ENCODE measurements at regions not wholly inside any gene's neighbourhood (a gene's known extent, or its start where the extent isn't known, plus 50 kb on each side); places are given as distances from the start of the nearest gene placed in this dataset.
A peak's percentile ranks its signal among the peaks of the same experiment; 100 is the strongest.
"Not testable (repeated sequence)": the region's sequence is repeated elsewhere in the genome, so short reads cannot be mapped to it uniquely, and the experiment has no call there.

DNA sequence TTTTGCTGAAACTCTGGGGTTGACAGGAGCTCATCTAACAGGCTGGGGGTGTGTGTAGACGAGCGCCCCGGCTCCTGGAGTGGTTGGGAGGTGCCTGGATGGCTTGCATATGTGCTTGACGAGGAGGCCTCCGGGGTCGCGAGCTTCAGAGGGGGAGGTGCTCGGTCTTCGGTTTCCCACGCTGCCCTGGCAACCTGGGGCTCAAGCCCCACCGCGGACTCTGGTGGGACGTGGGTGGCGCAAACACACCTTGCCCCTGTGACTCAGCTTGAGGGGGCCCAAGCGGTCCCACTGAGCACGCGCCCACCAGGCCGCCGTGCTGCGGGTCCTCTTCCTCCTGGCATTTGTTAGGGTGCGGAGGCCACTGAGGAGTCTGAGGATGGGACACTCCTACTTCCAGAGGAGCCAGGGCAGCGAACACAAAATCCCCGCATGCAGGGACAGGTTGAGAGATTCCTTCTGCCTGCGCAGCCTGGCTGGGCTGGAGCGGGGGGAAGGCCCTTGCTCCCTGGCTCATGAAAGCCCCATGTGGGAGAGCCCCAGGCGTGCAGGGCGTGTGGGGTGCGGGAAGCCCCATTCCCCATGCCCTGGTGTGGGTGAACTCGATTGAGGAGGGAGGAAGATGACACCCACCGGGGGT is 357.3 kb upstream of the DEFB115 start:
- H3K4me3 ChIP-seq (ENCODE audit: low read length); H3K27me3 ChIP-seq (ENCODE audit: low read length); H3K4me2 ChIP-seq (ENCODE audit: low read length); DNase-seq; H3K9me3 ChIP-seq (ENCODE audit: low read length); H3F3A ChIP-seq (ENCODE audit: low read length, unreplicated experiment); H4K20me1 ChIP-seq (ENCODE audit: low read length); H3K27ac ChIP-seq (ENCODE audit: low read length); H3K9me2 ChIP-seq (replicated peaks; ENCODE audit: low read length); intact Hi-C loops (cut with micrococcal nuclease); H3K79me2 ChIP-seq (ENCODE audit: low read length); BruUV-seq (replicated peaks); H3K36me3 ChIP-seq (ENCODE audit: low read depth, low read length); H2AFZ ChIP-seq (ENCODE audit: low read length); H3K9ac ChIP-seq (ENCODE audit: low read length); ATAC-seq; H3K4me1 ChIP-seq (ENCODE audit: insufficient read depth, low read length): not testable (repeated sequence)
- CTCF ChIA-PET, result interaction anchor here (0.5 kb wide), 1 partner anchor 1451 kb away, joined by 3 read pairs; no protein-coding TSS in a partner anchor
- POLR2A ChIA-PET (ENCODE audit: unreplicated experiment), result interaction anchor here (0.6 kb wide), 1 partner anchor 1451 kb away, joined by 3 read pairs; no protein-coding TSS in a partner anchor

DNA sequence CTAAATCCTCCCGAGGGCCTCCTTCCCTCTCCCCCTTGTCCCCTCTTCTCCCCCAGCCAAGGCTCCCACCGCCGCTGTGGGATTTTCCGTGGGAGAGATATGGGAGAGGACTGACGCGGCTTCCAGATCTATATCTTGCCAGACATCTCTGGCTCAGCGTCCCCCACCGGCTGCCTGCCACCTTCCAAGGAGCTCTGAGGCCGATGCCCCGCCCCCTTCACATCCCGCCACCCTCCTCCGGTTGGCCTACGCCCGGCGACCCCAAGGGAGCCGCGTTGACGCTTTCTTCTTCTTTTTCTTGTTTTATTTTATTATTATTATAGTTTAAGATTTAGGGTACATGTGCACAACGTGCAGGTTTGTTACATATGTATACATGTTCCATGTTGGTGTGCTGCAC is 352.2 kb upstream of the DEFB115 start:
- H3K79me2 ChIP-seq (ENCODE audit: low read length); H2AFZ ChIP-seq (ENCODE audit: low read length); CTCF ChIA-PET; H4K20me1 ChIP-seq (ENCODE audit: low read length); POLR2A ChIA-PET (ENCODE audit: unreplicated experiment); H3K36me3 ChIP-seq (ENCODE audit: low read depth, low read length); H3F3A ChIP-seq (ENCODE audit: low read length, unreplicated experiment); DNase-seq; intact Hi-C loops (cut with micrococcal nuclease); H3K9me3 ChIP-seq (ENCODE audit: low read length); ATAC-seq; H3K9ac ChIP-seq (ENCODE audit: low read length); BruUV-seq (replicated peaks); H3K27me3 ChIP-seq (ENCODE audit: low read length); H3K9me2 ChIP-seq (replicated peaks; ENCODE audit: low read length); H3K27ac ChIP-seq (ENCODE audit: low read length); H3K4me3 ChIP-seq (ENCODE audit: low read length); H3K4me2 ChIP-seq (ENCODE audit: low read length); H3K4me1 ChIP-seq (ENCODE audit: insufficient read depth, low read length): not testable (repeated sequence)

GRCh38 chr20:30910937-30911725 is 346.3 kb upstream of the DEFB115 start:
- Histone ChIP-seq H3K27ac (ENCODE audit: low read length) (no peak overlapping the region), H4K20me1 (ENCODE audit: low read length) (no peaks in the 10 kb centered on the region), H2AFZ (ENCODE audit: low read length) (no peak overlapping the region), H3K27me3 (ENCODE audit: low read length) (no peaks in the 10 kb centered on the region), H3K9me2 (replicated peaks; ENCODE audit: low read length) (no peaks in the 10 kb centered on the region), H3K9ac (ENCODE audit: low read length) (no peak overlapping the region), H3K79me2 (ENCODE audit: low read length) (no peaks in the 10 kb centered on the region), H3K9me3 (ENCODE audit: low read length) (no peaks in the 10 kb centered on the region), H3K36me3 (ENCODE audit: low read depth, low read length) (no peaks in the 10 kb centered on the region), H3K4me1 (ENCODE audit: insufficient read depth, low read length) (no peaks in the 10 kb centered on the region), H3K4me3 (ENCODE audit: low read length) (no peak overlapping the region), H3K4me2 (ENCODE audit: low read length) (no peak overlapping the region), H3F3A (ENCODE audit: low read length, unreplicated experiment) (no peaks in the 10 kb centered on the region)
- CTCF ChIA-PET, result no interaction called here
- no TSS peak for BruUV-seq (replicated peaks)
- intact Hi-C loops (cut with micrococcal nuclease), result no loop called here
- TF ChIP-seq EZH2 (IDR thresholded peaks at IDR 0.05; ENCODE audit: low read length, unreplicated experiment) (no peak), EZH2phosphoT487 (IDR thresholded peaks at IDR 0.05; ENCODE audit: borderline replicate concordance, low read length) (no peak)
- TF ChIP-seq, protein P1, sequence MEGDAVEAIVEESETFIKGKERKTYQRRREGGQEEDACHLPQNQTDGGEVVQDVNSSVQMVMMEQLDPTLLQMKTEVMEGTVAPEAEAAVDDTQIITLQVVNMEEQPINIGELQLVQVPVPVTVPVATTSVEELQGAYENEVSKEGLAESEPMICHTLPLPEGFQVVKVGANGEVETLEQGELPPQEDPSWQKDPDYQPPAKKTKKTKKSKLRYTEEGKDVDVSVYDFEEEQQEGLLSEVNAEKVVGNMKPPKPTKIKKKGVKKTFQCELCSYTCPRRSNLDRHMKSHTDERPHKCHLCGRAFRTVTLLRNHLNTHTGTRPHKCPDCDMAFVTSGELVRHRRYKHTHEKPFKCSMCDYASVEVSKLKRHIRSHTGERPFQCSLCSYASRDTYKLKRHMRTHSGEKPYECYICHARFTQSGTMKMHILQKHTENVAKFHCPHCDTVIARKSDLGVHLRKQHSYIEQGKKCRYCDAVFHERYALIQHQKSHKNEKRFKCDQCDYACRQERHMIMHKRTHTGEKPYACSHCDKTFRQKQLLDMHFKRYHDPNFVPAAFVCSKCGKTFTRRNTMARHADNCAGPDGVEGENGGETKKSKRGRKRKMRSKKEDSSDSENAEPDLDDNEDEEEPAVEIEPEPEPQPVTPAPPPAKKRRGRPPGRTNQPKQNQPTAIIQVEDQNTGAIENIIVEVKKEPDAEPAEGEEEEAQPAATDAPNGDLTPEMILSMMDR (conservative IDR thresholded peaks at IDR 0.05; ENCODE audit: low read depth, low read length), result no peak
- POLR2A ChIA-PET (ENCODE audit: unreplicated experiment), result no interaction called here
- DNase-seq, result no peak
- ATAC-seq, result peak; percentile 18; the same call in 1 of the 2 replicates

DNA sequence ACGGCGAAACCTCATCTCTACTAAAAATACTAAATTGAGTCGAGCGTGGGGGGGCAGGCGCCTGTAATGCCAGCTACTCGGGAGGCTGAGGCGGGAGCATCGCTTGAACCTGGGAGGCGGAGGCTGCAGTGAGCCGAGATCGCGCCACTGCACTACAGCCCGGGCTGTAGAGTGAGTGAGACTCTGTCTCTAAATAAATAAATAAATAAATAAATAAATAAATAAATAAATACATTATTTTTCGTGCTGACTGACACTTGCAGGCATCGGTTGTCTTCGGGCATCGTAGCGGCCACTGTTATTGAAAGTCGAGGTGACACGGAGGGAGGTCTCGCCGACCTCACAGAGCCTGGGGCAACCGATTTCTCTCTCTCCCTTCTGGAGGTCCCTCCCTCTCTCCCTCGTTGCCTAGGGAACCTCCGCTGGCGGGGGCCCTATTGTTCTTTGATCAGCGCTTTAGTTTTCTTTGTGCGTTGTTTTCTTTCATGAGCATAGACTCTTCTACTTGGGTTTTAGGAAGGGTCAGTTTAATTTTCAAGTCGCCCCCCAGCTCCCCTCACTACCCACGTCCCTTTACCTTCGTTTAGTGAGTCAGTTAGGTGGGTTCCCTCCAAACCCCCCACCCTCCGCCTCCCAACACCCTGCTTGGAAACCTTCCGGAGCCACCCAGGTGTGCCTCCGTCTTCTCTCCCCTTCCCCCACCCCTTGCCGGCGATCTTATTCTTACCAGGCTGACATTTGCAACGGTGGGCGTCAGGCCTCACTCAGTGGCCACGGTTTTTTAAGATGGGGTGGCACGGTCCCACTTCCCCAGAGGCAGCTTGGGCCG is 345.4 kb upstream of the DEFB115 start:
- BruUV-seq (replicated peaks); DNase-seq; H3K9ac ChIP-seq (ENCODE audit: low read length); CTCF ChIA-PET; H3K79me2 ChIP-seq (ENCODE audit: low read length); intact Hi-C loops (cut with micrococcal nuclease); H3K4me3 ChIP-seq (ENCODE audit: low read length); H3F3A ChIP-seq (ENCODE audit: low read length, unreplicated experiment); ATAC-seq; H3K9me2 ChIP-seq (replicated peaks; ENCODE audit: low read length); H2AFZ ChIP-seq (ENCODE audit: low read length); H3K36me3 ChIP-seq (ENCODE audit: low read depth, low read length); POLR2A ChIA-PET (ENCODE audit: unreplicated experiment); H3K9me3 ChIP-seq (ENCODE audit: low read length); H4K20me1 ChIP-seq (ENCODE audit: low read length); H3K27me3 ChIP-seq (ENCODE audit: low read length); H3K4me2 ChIP-seq (ENCODE audit: low read length); H3K27ac ChIP-seq (ENCODE audit: low read length); H3K4me1 ChIP-seq (ENCODE audit: insufficient read depth, low read length): not testable (repeated sequence)

GRCh38 chr20:30912661-30913026 is 344.8 kb upstream of the DEFB115 start:
- H3K27ac ChIP-seq (ENCODE audit: low read length); H3K9me2 ChIP-seq (replicated peaks; ENCODE audit: low read length); DNase-seq; POLR2A ChIA-PET (ENCODE audit: unreplicated experiment); BruUV-seq (replicated peaks); H4K20me1 ChIP-seq (ENCODE audit: low read length); CTCF ChIA-PET; H3K79me2 ChIP-seq (ENCODE audit: low read length); intact Hi-C loops (cut with micrococcal nuclease); ATAC-seq; H3K4me1 ChIP-seq (ENCODE audit: insufficient read depth, low read length); H2AFZ ChIP-seq (ENCODE audit: low read length); H3K9me3 ChIP-seq (ENCODE audit: low read length); H3K9ac ChIP-seq (ENCODE audit: low read length); H3K4me3 ChIP-seq (ENCODE audit: low read length); H3K27me3 ChIP-seq (ENCODE audit: low read length); H3K36me3 ChIP-seq (ENCODE audit: low read depth, low read length); H3K4me2 ChIP-seq (ENCODE audit: low read length); H3F3A ChIP-seq (ENCODE audit: low read length, unreplicated experiment): not testable (repeated sequence)

Measured in PC-3 (cell line).